ENCODE measurements at regions not wholly inside any gene's neighbourhood (a gene's known extent, or its start where the extent isn't known, plus 50 kb on each side); places are given as distances from the start of the nearest gene placed in this dataset.

DNA sequence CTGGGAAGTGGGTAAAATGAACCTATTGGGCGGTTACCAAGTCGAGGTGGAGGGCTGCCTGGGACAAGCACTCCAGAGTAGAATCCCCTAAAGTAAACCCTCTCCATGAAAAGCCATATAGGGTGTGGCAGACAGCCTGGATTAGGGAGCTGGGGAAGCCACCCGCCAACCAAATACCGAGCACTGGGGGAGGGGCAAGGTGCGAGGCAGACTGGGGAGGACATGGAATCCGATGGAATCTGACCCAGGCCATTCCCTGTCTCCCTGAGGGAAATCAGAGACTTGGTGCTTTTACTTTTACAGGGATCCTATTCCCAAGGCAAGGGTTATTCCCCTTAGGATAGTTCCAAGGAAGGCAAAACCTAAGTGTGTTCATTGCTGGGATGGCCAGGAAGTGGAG, 130.9 kb upstream of the HSD17B12 start:
- TF ChIP-seq, protein P1, sequence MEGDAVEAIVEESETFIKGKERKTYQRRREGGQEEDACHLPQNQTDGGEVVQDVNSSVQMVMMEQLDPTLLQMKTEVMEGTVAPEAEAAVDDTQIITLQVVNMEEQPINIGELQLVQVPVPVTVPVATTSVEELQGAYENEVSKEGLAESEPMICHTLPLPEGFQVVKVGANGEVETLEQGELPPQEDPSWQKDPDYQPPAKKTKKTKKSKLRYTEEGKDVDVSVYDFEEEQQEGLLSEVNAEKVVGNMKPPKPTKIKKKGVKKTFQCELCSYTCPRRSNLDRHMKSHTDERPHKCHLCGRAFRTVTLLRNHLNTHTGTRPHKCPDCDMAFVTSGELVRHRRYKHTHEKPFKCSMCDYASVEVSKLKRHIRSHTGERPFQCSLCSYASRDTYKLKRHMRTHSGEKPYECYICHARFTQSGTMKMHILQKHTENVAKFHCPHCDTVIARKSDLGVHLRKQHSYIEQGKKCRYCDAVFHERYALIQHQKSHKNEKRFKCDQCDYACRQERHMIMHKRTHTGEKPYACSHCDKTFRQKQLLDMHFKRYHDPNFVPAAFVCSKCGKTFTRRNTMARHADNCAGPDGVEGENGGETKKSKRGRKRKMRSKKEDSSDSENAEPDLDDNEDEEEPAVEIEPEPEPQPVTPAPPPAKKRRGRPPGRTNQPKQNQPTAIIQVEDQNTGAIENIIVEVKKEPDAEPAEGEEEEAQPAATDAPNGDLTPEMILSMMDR (IDR thresholded peaks at IDR 0.05), result no peak
- no peak for TF ChIP-seq POLR2AphosphoS5 (IDR thresholded peaks at IDR 0.05; ENCODE audit: insufficient read depth in 1 of 2, low read depth in 1 of 2)
- no peak for TF ChIP-seq POLR2A (IDR thresholded peaks at IDR 0.05)

All from vagina (tissue), 2 donors.